GM12878 (cell line): ENCODE measurements at regions not wholly inside any gene's neighbourhood (a gene's known extent, or its start where the extent isn't known, plus 50 kb on each side); places are given as distances from the start of the nearest gene placed in this dataset.

ENCODE experiments used
- ATAC-seq: fragments of 200-7000 bp; cut with Tn5 transposase; 3 replicates; pipeline ENCODE4 v1.9.1; 2020; ENCODE audit warnings: mild to moderate bottlenecking, moderate library complexity
- BruUV-seq: library from RNA; stranded (reverse); fragments of 400-500 nt; replicated peaks from 2 replicates; lab custom pipeline; 2021; lab: Mats Ljungman, UMichigan
- CTCF ChIA-PET: fragments of 300-600 bp; sonication (Branson Sonifier 250); formaldehyde crosslinking; extraction: SDS; loops from one replicate; lab custom pipeline; 2021; ENCODE audit warnings: inconsistent platforms; lab: Yijun Ruan, JAX
- POLR2A ChIA-PET: fragments of 350-600 bp; formaldehyde crosslinking; extraction: SDS; loops from one replicate; lab custom pipeline; 2021; ENCODE audit warnings: inconsistent platforms; lab: Charles Lee
- RAD21 ChIA-PET: fragments of 300-600 bp; sonication (Branson Sonifier 250); formaldehyde crosslinking; loops from one replicate; lab custom pipeline; 2023; ENCODE audit warnings: antibody characterized with exemption; ENCODE audit not compliant: unreplicated experiment; lab: Charles Lee
- SMC1A ChIA-PET: fragments of 300-600 bp; sonication (Branson Sonifier 250); formaldehyde crosslinking; loops from one replicate; lab custom pipeline; 2023; ENCODE audit not compliant: unreplicated experiment, uncharacterized antibody; lab: Charles Lee
- DNase-seq: peaks from one replicate; pipeline ENCODE4 v3.0.0-alpha.2; 2011; ENCODE audit warnings: low read depth, low spot score
- FAIRE-seq: peaks from 3 replicates; lab custom pipeline; 2011; peaks lifted over from hg19 to GRCh38; lab: Jason Lieb, UNC
- H2AFZ ChIP-seq: 2 replicates; pipeline ENCODE4 v1.6.0; 2011; ENCODE audit warnings: low read depth, low read length, control low read depth; ENCODE audit not compliant: control insufficient read depth
- H3K27ac ChIP-seq: 2 replicates; pipeline ENCODE4 v1.5.1; 2011; ENCODE audit warnings: control low read depth; ENCODE audit not compliant: control insufficient read depth, insufficient read depth
- H3K27me3 ChIP-seq, 2 experiments: replicated peaks in 1 of 2; 2 replicates each; pipeline versions ENCODE4 v1.6.0 to v1.6.1; 2011; ENCODE audit warnings: low read length in 1 of 2; ENCODE audit not compliant: control insufficient read depth in 2 of 2, insufficient read depth in 2 of 2
- H3K36me3 ChIP-seq, 2 experiments: 2 replicates each; pipeline ENCODE4 v1.5.1; 2011; ENCODE audit warnings: low read length in 1 of 2; ENCODE audit not compliant: control insufficient read depth in 2 of 2, insufficient read depth in 2 of 2
- H3K4me1 ChIP-seq: 2 replicates; pipeline ENCODE4 v1.6.1; 2011; ENCODE audit warnings: mild to moderate bottlenecking, low read length, moderate library complexity, mixed read lengths; ENCODE audit not compliant: control insufficient read depth, insufficient read depth
- H3K4me2 ChIP-seq: 2 replicates; pipeline ENCODE4 v1.6.0; 2011; ENCODE audit warnings: control low read depth; ENCODE audit not compliant: control insufficient read depth, insufficient read depth
- H3K4me3 ChIP-seq: fragments of 200-600 bp; sonication (generic); 2 replicates; pipeline ENCODE4 v1.5.1; 2016
- H3K79me2 ChIP-seq: 2 replicates; pipeline ENCODE4 v1.6.0; 2011; ENCODE audit warnings: low read length; ENCODE audit not compliant: control insufficient read depth, insufficient read depth
- H3K9ac ChIP-seq: 2 replicates; pipeline ENCODE4 v1.8.0; 2011; ENCODE audit warnings: low read length, control low read depth, mixed read lengths; ENCODE audit not compliant: control insufficient read depth, insufficient read depth
- H3K9me3 ChIP-seq: replicated peaks from 3 replicates; pipeline ENCODE4 v1.5.1; 2011; ENCODE audit warnings: mild to moderate bottlenecking, low read length; ENCODE audit not compliant: control insufficient read depth, insufficient read depth
- H4K20me1 ChIP-seq: 2 replicates; pipeline ENCODE4 v1.6.0; 2011; ENCODE audit not compliant: control insufficient read depth, insufficient read depth
- CREB1 ChIP-seq: IDR thresholded peaks from 2 replicates; pipeline ENCODE4 v1.6.1; 2012; ENCODE audit warnings: low read depth, mild to moderate bottlenecking, inconsistent platforms
- MYB ChIP-seq: fragments of 150-350 bp; IDR thresholded peaks from 2 replicates; pipeline ENCODE4 v1.6.1; 2014; ENCODE audit warnings: mild to moderate bottlenecking, low read depth, low read length, borderline replicate concordance
- NR2F1 ChIP-seq: fragments of 450-650 bp; conservative IDR thresholded peaks from 2 replicates; pipeline ENCODE4 v1.6.1; 2017; ENCODE audit warnings: mild to moderate bottlenecking
- NRF1 ChIP-seq: conservative IDR thresholded peaks from 2 replicates; pipeline ENCODE4 v1.6.1; 2011; ENCODE audit warnings: mild to moderate bottlenecking, low read depth, low read length, improper control_type of control experiment
- SMAD1 ChIP-seq: fragments of 450-650 bp; IDR thresholded peaks from 2 replicates; pipeline ENCODE4 v1.6.1; 2018; ENCODE audit warnings: mild to moderate bottlenecking, low read depth; ENCODE audit not compliant: partially characterized antibody
- ZNF24 ChIP-seq: fragments of 450-650 bp; IDR thresholded peaks from 2 replicates; pipeline ENCODE4 v1.6.1; 2017; ENCODE audit warnings: antibody characterized with exemption, mild to moderate bottlenecking
- ZZZ3 ChIP-seq: IDR thresholded peaks from 2 replicates; pipeline ENCODE4 v1.6.1; 2011; ENCODE audit warnings: low read depth; ENCODE audit not compliant: control insufficient read depth, insufficient read length
- WGBS: methylation state at CpG from one replicate; pipeline ENCODE4 v1.1.6; 2016; ENCODE audit warnings: low lambda C conversion rate; ENCODE audit not compliant: insufficient replicate concordance, insufficient coverage; ENCODE audit errors: missing lambda C conversion rate; 5-methylcytosine and 5-hydroxymethylcytosine counted together
- in situ Hi-C: fragments of 300-500 bp; cut with MboI; formaldehyde crosslinking; loops from 9 replicates; pipeline ENCODE4 v1.14.3; 2018; ENCODE audit warnings: mixed read lengths
- intact Hi-C: fragments of 100-400 bp; cut with micrococcal nuclease; formaldehyde crosslinking; loops from one replicate; pipeline ENCODE4 v1.14.2; 2022; ENCODE audit not compliant: unreplicated experiment
- TF ChIP-seq, protein P1 (sequence below): fragments of 150-350 bp; IDR thresholded peaks from 2 replicates; pipeline ENCODE4 v1.6.1; 2016; ENCODE audit warnings: low read depth, low read length
- TF ChIP-seq, protein P2 (sequence below): IDR thresholded peaks from 2 replicates; pipeline ENCODE4 v1.6.1; 2011; ENCODE audit warnings: low read depth, mild to moderate bottlenecking, low read length, moderate library complexity, borderline replicate concordance; ENCODE audit errors: extremely low read depth
- TF ChIP-seq, protein P3 (sequence below): fragments of 450-650 bp; formaldehyde crosslinking; IDR thresholded peaks from 2 replicates; pipeline ENCODE4 v1.4.0; 2022; ENCODE audit warnings: mild to moderate bottlenecking, moderate library complexity
- TF ChIP-seq, protein P4 (sequence below): fragments of 450-650 bp; IDR thresholded peaks from 2 replicates; pipeline ENCODE4 v1.6.1; 2016; ENCODE audit warnings: mild to moderate bottlenecking

DNA sequence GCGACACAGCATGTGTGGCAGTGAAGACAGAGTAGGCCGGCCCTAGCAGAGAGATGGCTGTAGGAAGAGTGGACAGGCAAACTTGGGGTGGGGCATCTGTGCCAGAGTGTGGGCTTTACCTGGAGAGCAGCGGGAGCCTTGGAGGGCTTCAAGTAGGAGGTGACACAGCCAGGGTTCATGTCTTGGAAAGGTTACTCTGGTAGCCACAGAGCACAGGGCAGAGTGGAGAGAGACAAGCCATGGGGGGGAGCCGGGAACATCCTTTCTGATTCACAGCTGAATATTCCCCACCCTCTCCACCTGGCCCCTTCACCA lies 53.5 kb upstream of the DIO3 start:
- RAD21 ChIA-PET, result no interaction called here
- FAIRE-seq (no peak), ATAC-seq (no peak), DNase-seq (no peak)
- SMC1A ChIA-PET, result no interaction called here
- Histone ChIP-seq H3K4me1 (no peaks in the 10 kb centered on the region), H2AFZ (no peak overlapping the region), H3K79me2 (no peaks in the 10 kb centered on the region), H3K27me3 (no peaks in the 10 kb centered on the region; a peak in 1 of 4 replicates), H3K36me3 (no peaks in the 10 kb centered on the region), H3K9me3 (no peaks in the 10 kb centered on the region), H3K9ac (no peak overlapping the region), H3K4me3 (no peak overlapping the region), H3K27ac (no peak overlapping the region), H3K4me2 (no peak overlapping the region), H4K20me1 (no peaks in the 10 kb centered on the region)
- CTCF ChIA-PET, result interaction anchor here (0.7 kb wide), 1 partner anchor 55 kb away, joined by 3 read pairs; no protein-coding TSS in a partner anchor
- TF ChIP-seq, protein P1, sequence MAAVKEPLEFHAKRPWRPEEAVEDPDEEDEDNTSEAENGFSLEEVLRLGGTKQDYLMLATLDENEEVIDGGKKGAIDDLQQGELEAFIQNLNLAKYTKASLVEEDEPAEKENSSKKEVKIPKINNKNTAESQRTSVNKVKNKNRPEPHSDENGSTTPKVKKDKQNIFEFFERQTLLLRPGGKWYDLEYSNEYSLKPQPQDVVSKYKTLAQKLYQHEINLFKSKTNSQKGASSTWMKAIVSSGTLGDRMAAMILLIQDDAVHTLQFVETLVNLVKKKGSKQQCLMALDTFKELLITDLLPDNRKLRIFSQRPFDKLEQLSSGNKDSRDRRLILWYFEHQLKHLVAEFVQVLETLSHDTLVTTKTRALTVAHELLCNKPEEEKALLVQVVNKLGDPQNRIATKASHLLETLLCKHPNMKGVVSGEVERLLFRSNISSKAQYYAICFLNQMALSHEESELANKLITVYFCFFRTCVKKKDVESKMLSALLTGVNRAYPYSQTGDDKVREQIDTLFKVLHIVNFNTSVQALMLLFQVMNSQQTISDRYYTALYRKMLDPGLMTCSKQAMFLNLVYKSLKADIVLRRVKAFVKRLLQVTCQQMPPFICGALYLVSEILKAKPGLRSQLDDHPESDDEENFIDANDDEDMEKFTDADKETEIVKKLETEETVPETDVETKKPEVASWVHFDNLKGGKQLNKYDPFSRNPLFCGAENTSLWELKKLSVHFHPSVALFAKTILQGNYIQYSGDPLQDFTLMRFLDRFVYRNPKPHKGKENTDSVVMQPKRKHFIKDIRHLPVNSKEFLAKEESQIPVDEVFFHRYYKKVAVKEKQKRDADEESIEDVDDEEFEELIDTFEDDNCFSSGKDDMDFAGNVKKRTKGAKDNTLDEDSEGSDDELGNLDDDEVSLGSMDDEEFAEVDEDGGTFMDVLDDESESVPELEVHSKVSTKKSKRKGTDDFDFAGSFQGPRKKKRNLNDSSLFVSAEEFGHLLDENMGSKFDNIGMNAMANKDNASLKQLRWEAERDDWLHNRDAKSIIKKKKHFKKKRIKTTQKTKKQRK, result no peak
- TF ChIP-seq, protein P2, sequence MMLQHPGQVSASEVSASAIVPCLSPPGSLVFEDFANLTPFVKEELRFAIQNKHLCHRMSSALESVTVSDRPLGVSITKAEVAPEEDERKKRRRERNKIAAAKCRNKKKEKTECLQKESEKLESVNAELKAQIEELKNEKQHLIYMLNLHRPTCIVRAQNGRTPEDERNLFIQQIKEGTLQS, result no peak
- TF ChIP-seq, protein P3, sequence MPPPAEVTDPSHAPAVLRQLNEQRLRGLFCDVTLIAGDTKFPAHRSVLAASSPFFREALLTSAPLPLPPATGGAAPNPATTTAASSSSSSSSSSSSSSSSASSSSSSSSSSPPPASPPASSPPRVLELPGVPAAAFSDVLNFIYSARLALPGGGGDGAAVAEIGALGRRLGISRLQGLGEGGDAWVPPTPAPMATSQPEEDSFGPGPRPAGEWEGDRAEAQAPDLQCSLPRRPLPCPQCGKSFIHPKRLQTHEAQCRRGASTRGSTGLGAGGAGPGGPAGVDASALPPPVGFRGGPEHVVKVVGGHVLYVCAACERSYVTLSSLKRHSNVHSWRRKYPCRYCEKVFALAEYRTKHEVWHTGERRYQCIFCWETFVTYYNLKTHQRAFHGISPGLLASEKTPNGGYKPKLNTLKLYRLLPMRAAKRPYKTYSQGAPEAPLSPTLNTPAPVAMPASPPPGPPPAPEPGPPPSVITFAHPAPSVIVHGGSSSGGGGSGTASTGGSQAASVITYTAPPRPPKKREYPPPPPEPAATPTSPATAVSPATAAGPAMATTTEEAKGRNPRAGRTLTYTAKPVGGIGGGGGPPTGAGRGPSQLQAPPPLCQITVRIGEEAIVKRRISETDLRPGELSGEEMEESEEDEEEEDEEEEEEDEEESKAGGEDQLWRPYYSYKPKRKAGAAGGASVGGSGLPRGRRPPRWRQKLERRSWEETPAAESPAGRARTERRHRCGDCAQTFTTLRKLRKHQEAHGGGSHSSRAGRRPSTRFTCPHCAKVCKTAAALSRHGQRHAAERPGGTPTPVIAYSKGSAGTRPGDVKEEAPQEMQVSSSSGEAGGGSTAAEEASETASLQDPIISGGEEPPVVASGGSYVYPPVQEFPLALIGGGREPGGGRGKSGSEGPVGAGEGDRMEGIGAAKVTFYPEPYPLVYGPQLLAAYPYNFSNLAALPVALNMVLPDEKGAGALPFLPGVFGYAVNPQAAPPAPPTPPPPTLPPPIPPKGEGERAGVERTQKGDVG (CRISPR knock-in tag), result no peak
- TF ChIP-seq MYB, result no peak
- no peak for TF ChIP-seq ZZZ3
- no peak for TF ChIP-seq CREB1
- TF ChIP-seq, protein P4, sequence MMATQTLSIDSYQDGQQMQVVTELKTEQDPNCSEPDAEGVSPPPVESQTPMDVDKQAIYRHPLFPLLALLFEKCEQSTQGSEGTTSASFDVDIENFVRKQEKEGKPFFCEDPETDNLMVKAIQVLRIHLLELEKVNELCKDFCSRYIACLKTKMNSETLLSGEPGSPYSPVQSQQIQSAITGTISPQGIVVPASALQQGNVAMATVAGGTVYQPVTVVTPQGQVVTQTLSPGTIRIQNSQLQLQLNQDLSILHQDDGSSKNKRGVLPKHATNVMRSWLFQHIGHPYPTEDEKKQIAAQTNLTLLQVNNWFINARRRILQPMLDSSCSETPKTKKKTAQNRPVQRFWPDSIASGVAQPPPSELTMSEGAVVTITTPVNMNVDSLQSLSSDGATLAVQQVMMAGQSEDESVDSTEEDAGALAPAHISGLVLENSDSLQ, result no peak
- no peak for TF ChIP-seq NRF1
- TF ChIP-seq SMAD1, result no peak
- no peak for TF ChIP-seq ZNF24
- no peak for TF ChIP-seq NR2F1
- in situ Hi-C loops (no loop called here), intact Hi-C loops (no loop called here)
- no TSS peak for BruUV-seq
- 29% methylated on average over 4 of the region's 4 CpGs for WGBS
- POLR2A ChIA-PET, result no interaction called here
